K562 (cell line): ENCODE measurements at regions not wholly inside any gene's neighbourhood (a gene's known extent, or its start where the extent isn't known, plus 50 kb on each side); places are given as distances from the start of the nearest gene placed in this dataset.

Experiments used
- ATAC-seq: fragments of 200-7000 bp; cut with Tn5 transposase; 3 replicates; pipeline ENCODE4 v1.9.1; 2020; ENCODE audit warnings: moderate library complexity
- BruUV-seq: library from RNA; stranded (reverse); fragments of 400-500 nt; replicated peaks from 2 replicates; lab custom pipeline; 2021; lab: Mats Ljungman, UMichigan
- CTCF ChIA-PET: fragments of 300-600 bp; formaldehyde crosslinking; extraction: SDS; loops from one replicate; lab custom pipeline; 2021; ENCODE audit warnings: low intra/inter-chr PET ratio; lab: Yijun Ruan, JAX
- POLR2A ChIA-PET: fragments of 300-600, 350-650 bp; sonication (Branson Sonifier 250); formaldehyde crosslinking; extraction: SDS; loops from one replicate; lab custom pipeline; 2021; ENCODE audit warnings: antibody characterized with exemption, inconsistent platforms; lab: Yijun Ruan, JAX
- DNase-seq, 4 experiments: peaks; one replicate each; pipeline versions ENCODE4 v3.0.0 to v3.0.0-alpha.2; 2011 to 2018; ENCODE audit warnings: low spot score in 3 of 4, mixed read lengths in 3 of 4; ENCODE audit errors: extremely low read depth in 1 of 4
- FAIRE-seq: peaks from 2 replicates; lab custom pipeline; 2011; peaks lifted over from hg19 to GRCh38; lab: Jason Lieb, UNC
- H2AFZ ChIP-seq: 2 replicates; pipeline ENCODE4 v1.6.0; 2011; ENCODE audit warnings: low read depth, low read length, control low read depth, inconsistent platforms
- H3K27ac ChIP-seq: fragments of 200-600 bp; 3 replicates; pipeline ENCODE4 v1.8.0; 2011; ENCODE audit warnings: low read depth, mild to moderate bottlenecking, control low read depth, inconsistent platforms, low read length, moderate library complexity, mixed read lengths; ENCODE audit errors: extremely low read depth
- H3K27me3 ChIP-seq, 2 experiments: fragments of 300-600 bp in 1 of 2; 2 replicates in 1 of 2; 3 replicates in 1 of 2; pipeline versions ENCODE4 v1.6.0 to v1.8.0; 2011; ENCODE audit warnings: inconsistent platforms in 2 of 2, low read length in 2 of 2, mild to moderate bottlenecking in 1 of 2, mixed read lengths in 1 of 2, moderate library complexity in 1 of 2; ENCODE audit not compliant: control insufficient read depth in 2 of 2, insufficient read depth in 2 of 2
- H3K36me3 ChIP-seq: fragments of 300-600 bp; 3 replicates; pipeline ENCODE4 v1.8.0; 2011; ENCODE audit warnings: mild to moderate bottlenecking, low read length, inconsistent platforms; ENCODE audit not compliant: control insufficient read depth, insufficient read depth
- H3K4me1 ChIP-seq, 2 experiments: fragments of 200-600 bp in 1 of 2; replicated peaks in 1 of 2; 2 replicates in 1 of 2; 3 replicates in 1 of 2; pipeline versions ENCODE4 v1.5.1 to v1.8.0; 2011; ENCODE audit warnings: inconsistent platforms in 2 of 2, low read length in 2 of 2, mild to moderate bottlenecking in 1 of 2, mixed read lengths in 1 of 2, moderate library complexity in 1 of 2; ENCODE audit not compliant: control insufficient read depth in 2 of 2, insufficient read depth in 2 of 2
- H3K4me2 ChIP-seq: 2 replicates; pipeline ENCODE4 v1.6.1; 2011; ENCODE audit warnings: low read length, control low read depth, inconsistent platforms, mixed read lengths; ENCODE audit not compliant: insufficient read depth
- H3K4me3 ChIP-seq: fragments of 200-600 bp; sonication (generic), shearing (Covaris generic); 2 replicates; pipeline ENCODE4 v1.5.1; 2016; ENCODE audit warnings: control low read depth, inconsistent platforms
- H3K79me2 ChIP-seq: fragments of 200-600 bp; 3 replicates; pipeline ENCODE4 v1.8.0; 2011; ENCODE audit warnings: low read length, inconsistent platforms; ENCODE audit not compliant: control insufficient read depth, insufficient read depth
- H3K9ac ChIP-seq, 2 experiments: 2 replicates each; pipeline versions ENCODE4 v1.6.0 to v1.6.1; 2011; ENCODE audit warnings: low read depth in 2 of 2, low read length in 2 of 2, control low read depth in 1 of 2, inconsistent platforms in 1 of 2, mild to moderate bottlenecking in 1 of 2, mixed read lengths in 1 of 2; ENCODE audit not compliant: insufficient read depth in 1 of 2
- H3K9me1 ChIP-seq: one replicate; pipeline ENCODE4 v1.6.0; 2011; ENCODE audit warnings: inconsistent platforms, mild to moderate bottlenecking, low read length, moderate library complexity; ENCODE audit not compliant: control insufficient read depth, insufficient read depth
- H3K9me3 ChIP-seq: replicated peaks from 2 replicates; pipeline ENCODE4 v1.5.1; 2011; ENCODE audit warnings: low read depth, low read length, inconsistent platforms; ENCODE audit not compliant: control insufficient read depth, insufficient read depth
- H4K20me1 ChIP-seq: replicated peaks from 2 replicates; pipeline ENCODE4 v1.6.1; 2011; ENCODE audit warnings: low read length, inconsistent platforms, mixed read lengths; ENCODE audit not compliant: control insufficient read depth, insufficient read depth
- BMI1 ChIP-seq: fragments of 150-350 bp; IDR thresholded peaks from 2 replicates; pipeline ENCODE4 v1.6.1; 2014; ENCODE audit warnings: low read length
- BRF1 ChIP-seq: IDR thresholded peaks from 3 replicates; pipeline ENCODE4 v1.6.1; 2011; ENCODE audit warnings: borderline replicate concordance, mild to moderate bottlenecking; ENCODE audit not compliant: insufficient read length; ENCODE audit errors: extremely low read depth
- ELF4 ChIP-seq: fragments of 450-650 bp; formaldehyde crosslinking; IDR thresholded peaks from 2 replicates; pipeline ENCODE4 v1.4.0; 2022; ENCODE audit warnings: missing genetic modification characterization
- RERE ChIP-seq: sonication (generic); formaldehyde crosslinking; IDR thresholded peaks from 2 replicates; pipeline ENCODE4 v1.8.0; 2023; ENCODE audit warnings: missing genetic modification reagents, mild to moderate bottlenecking, borderline replicate concordance
- TOE1 ChIP-seq, 2 experiments: fragments of 450-650 bp in 1 of 2; sonication (generic) in 1 of 2; formaldehyde crosslinking in 1 of 2; IDR thresholded peaks; 2 replicates each; pipeline versions ENCODE4 v1.7.1 to v1.8.0; 2016 to 2022; ENCODE audit warnings: borderline replicate concordance in 2 of 2, mild to moderate bottlenecking in 2 of 2, antibody characterized with exemption in 1 of 2, inconsistent platforms in 1 of 2, low read depth in 1 of 2, missing genetic modification reagents in 1 of 2, moderate library complexity in 1 of 2
- ZFP1 ChIP-seq: fragments of 450-650 bp; formaldehyde crosslinking; IDR thresholded peaks from 2 replicates; pipeline ENCODE4 v1.4.0; 2020; ENCODE audit warnings: mild to moderate bottlenecking, mixed read lengths
- WGBS: fragments of 100-300 bp; shearing (Covaris generic); methylation state at CpG from one replicate; pipeline ENCODE4 v1.1.6; 2016; ENCODE audit warnings: low coverage, mixed read lengths; ENCODE audit not compliant: insufficient coverage; ENCODE audit errors: missing lambda C conversion rate; 5-methylcytosine and 5-hydroxymethylcytosine counted together
- in situ Hi-C: fragments of 300-500 bp; cut with MboI; formaldehyde crosslinking; loops from 4 replicates; pipeline ENCODE4 v1.15.0; 2018; ENCODE audit warnings: inconsistent platforms, mixed read lengths
- intact Hi-C: fragments of 100-400 bp; cut with micrococcal nuclease; formaldehyde crosslinking; loops from 2 replicates; pipeline ENCODE4 v1.14.2; 2022

GRCh38 chr7:136184719-136185118 lies 207.6 kb upstream of the MTPN start:
- Histone ChIP-seq H4K20me1 (no peaks in the 10 kb centered on the region), H3K27ac (no peak overlapping the region), H2AFZ (no peak overlapping the region), H3K9ac (no peak overlapping the region), H3K4me1 (no peaks in the 10 kb centered on the region; a peak in 1 of 5 replicates), H3K9me1 (no peaks in the 10 kb centered on the region), H3K36me3 (peaks cover 7% of the 10 kb centered on the region; the same call in 1 of the 3 replicates), H3K27me3 (no peaks in the 10 kb centered on the region), H3K4me3 (no peak overlapping the region), H3K9me3 (no peaks in the 10 kb centered on the region), H3K4me2 (no peak overlapping the region), H3K79me2 (peaks cover 2% of the 10 kb centered on the region; the same call in 1 of the 3 replicates)
- WGBS, result 7% methylated on average over 2 of the region's 2 CpGs
- intact Hi-C loops, result loop anchor here (10.0 kb wide), 1 partner anchor 380 kb away; no protein-coding TSS in a partner anchor
- TF ChIP-seq BRF1 (no peak), BMI1 (no peak), TOE1 (IDR thresholded peaks at IDR 0.05; ENCODE audit: borderline replicate concordance) (no peak), TOE1 (CRISPR knock-in tag; IDR thresholded peaks at IDR 0.05; ENCODE audit: borderline replicate concordance, low read depth) (no peak), RERE (CRISPR knock-in tag) (no peak), ELF4 (CRISPR knock-in tag) (no peak), ZFP1 (CRISPR knock-in tag) (no peak)
- in situ Hi-C loops, result no loop called here
- ChIA-PET POLR2A (interaction anchor here (0.6 to 1.3 kb wide), 2 partner anchors 11 to 44 kb away, joined by 3 read pairs; no protein-coding TSS in a partner anchor), CTCF (no interaction called here)
- DNase-seq (no peak), FAIRE-seq (no peak), ATAC-seq (no peak)
- BruUV-seq, result no TSS peak
